ENCODE measurements at regions not wholly inside any gene's neighbourhood (a gene's known extent, or its start where the extent isn't known, plus 50 kb on each side); places are given as distances from the start of the nearest gene placed in this dataset.

GRCh38 chr4:155512817-155513216 lies 136.1 kb upstream of the MAP9 start:
- TF ChIP-seq, protein P1, sequence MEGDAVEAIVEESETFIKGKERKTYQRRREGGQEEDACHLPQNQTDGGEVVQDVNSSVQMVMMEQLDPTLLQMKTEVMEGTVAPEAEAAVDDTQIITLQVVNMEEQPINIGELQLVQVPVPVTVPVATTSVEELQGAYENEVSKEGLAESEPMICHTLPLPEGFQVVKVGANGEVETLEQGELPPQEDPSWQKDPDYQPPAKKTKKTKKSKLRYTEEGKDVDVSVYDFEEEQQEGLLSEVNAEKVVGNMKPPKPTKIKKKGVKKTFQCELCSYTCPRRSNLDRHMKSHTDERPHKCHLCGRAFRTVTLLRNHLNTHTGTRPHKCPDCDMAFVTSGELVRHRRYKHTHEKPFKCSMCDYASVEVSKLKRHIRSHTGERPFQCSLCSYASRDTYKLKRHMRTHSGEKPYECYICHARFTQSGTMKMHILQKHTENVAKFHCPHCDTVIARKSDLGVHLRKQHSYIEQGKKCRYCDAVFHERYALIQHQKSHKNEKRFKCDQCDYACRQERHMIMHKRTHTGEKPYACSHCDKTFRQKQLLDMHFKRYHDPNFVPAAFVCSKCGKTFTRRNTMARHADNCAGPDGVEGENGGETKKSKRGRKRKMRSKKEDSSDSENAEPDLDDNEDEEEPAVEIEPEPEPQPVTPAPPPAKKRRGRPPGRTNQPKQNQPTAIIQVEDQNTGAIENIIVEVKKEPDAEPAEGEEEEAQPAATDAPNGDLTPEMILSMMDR (IDR thresholded peaks at IDR 0.05), result no peak
- no peak for TF ChIP-seq EZH2 (IDR thresholded peaks at IDR 0.05)

Measured in neural progenitor cell (in vitro differentiated cells).